ENCODE measurements at regions not wholly inside any gene's neighbourhood (a gene's known extent, or its start where the extent isn't known, plus 50 kb on each side); places are given as distances from the start of the nearest gene placed in this dataset.

DNA sequence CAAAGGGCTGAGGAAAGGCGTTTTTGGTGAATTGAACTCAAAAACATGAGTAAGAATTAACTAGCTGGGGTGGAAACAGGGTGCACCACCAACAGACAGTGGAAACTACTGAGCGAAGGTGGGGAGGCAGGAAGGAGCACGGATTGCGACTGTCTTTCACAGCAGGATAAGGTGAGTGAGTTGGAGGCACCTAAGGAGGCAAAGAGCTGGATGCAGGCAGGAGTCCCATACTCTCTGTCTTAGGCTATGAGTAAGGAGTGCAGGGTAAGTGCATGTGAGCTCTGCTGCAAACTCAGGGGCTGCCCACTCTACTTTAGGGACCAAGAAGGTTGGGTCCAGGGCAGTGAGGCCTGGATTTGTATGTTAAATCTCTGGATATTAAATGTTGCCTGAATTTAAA lies 333.1 kb upstream of the ZNF521 start:
- TF ChIP-seq EZH2 (IDR thresholded peaks at IDR 0.05; ENCODE audit: borderline replicate concordance, low read depth, low read length, severe bottlenecking) = no peak
- no peak for TF ChIP-seq CTCF (IDR thresholded peaks at IDR 0.05; ENCODE audit: extremely low read depth in 1 of 2, insufficient read depth in 1 of 2, low read depth in 1 of 2, low read length in 2 of 2)
- no peak for TF ChIP-seq POLR2AphosphoS5 (IDR thresholded peaks at IDR 0.05; ENCODE audit: insufficient read depth, low read depth, low read length)
- no peak for TF ChIP-seq MYC (IDR thresholded peaks at IDR 0.05; ENCODE audit: low read depth, low read length)
- no peak for TF ChIP-seq POLR2A (IDR thresholded peaks at IDR 0.05; ENCODE audit: low read depth, low read length)
- TF ChIP-seq MAX (IDR thresholded peaks at IDR 0.05; ENCODE audit: insufficient read depth, insufficient read length) = no peak
- TF ChIP-seq JUN (IDR thresholded peaks at IDR 0.05; ENCODE audit: borderline replicate concordance, insufficient read depth, insufficient read length, low read depth) = no peak
